Adrenal gland (tissue), 9 donors: ENCODE measurements at regions not wholly inside any gene's neighbourhood (a gene's known extent, or its start where the extent isn't known, plus 50 kb on each side); places are given as distances from the start of the nearest gene placed in this dataset.
A peak's percentile ranks its signal among the peaks of the same experiment; 100 is the strongest.

Experiments
- DNase-seq, 7 donors: peaks; one replicate each; pipeline ENCODE4 v3.0.0-alpha.2; 2019 to 2020
- H3K27ac ChIP-seq, 5 donors: fragments of 200-600 bp; sonication (generic) in 4 of 5; 1 replicate in 3 of 5; 2 replicates in 2 of 5; pipeline versions ENCODE4 v1.5.1 to v1.8.0; 2016 to 2020; ENCODE audit warnings: mild to moderate bottlenecking in 1 of 5
- H3K27me3 ChIP-seq: fragments of 200-600 bp; 2 replicates; pipeline ENCODE4 v1.8.0; 2021
- H3K36me3 ChIP-seq, 2 donors: fragments of 200-600 bp; replicated peaks in 1 of 2; 1 replicate in 1 of 2; 2 replicates in 1 of 2; pipeline versions ENCODE4 v1.5.1 to v1.8.0; 2018 to 2022
- H3K4me1 ChIP-seq, 2 donors: fragments of 200-600 bp; replicated peaks in 1 of 2; 1 replicate in 1 of 2; 2 replicates in 1 of 2; pipeline versions ENCODE4 v1.5.1 to v1.8.0; 2018 to 2021
- H3K4me3 ChIP-seq, 4 donors: fragments of 200-600 bp; sonication (generic) in 3 of 4; one replicate each; pipeline ENCODE4 v1.5.1; 2016 to 2018
- H3K9me3 ChIP-seq, 3 donors: fragments of 200-600 bp; sonication (generic) in 1 of 3; replicated peaks in 1 of 3; 1 replicate in 2 of 3; 2 replicates in 1 of 3; pipeline versions ENCODE4 v1.5.1 to v1.8.0; 2016 to 2021
- CTCF ChIP-seq, 6 experiments: fragments of 450-650 bp in 4 of 6; fragments of 200-600 bp in 2 of 6; sonication (generic) in 1 of 6; IDR thresholded peaks; 1 replicate in 5 of 6; 2 replicates in 1 of 6; pipeline versions ENCODE4 v1.5.1 to v1.8.0; 2016 to 2021; ENCODE audit warnings: antibody characterized with exemption in 6 of 6, mild to moderate bottlenecking in 2 of 6, moderate library complexity in 1 of 6
- POLR2A ChIP-seq, 2 donors: fragments of 450-650 bp; IDR thresholded peaks; one replicate each; pipeline ENCODE4 v1.6.1; 2017; ENCODE audit warnings: antibody characterized with exemption in 2 of 2, mild to moderate bottlenecking in 2 of 2, moderate library complexity in 1 of 2
- WGBS, 4 donors: extraction: QIAGEN DNeasy Blood & Tissue Kit in 2 of 4; methylation state at CpG; one replicate each; pipeline versions ENCODE4 v1.1.5 to v1.1.7; 2013 to 2017; 5-methylcytosine and 5-hydroxymethylcytosine counted together
- intact Hi-C, 2 donors: fragments of 100-400 bp; cut with DNase I; formaldehyde crosslinking; loops; one replicate each; pipeline versions ENCODE4 v1.14.1 to v1.15.0; 2022 to 2023
- donor health status: healthy with polysubstance abuse.
- donor health status: Bipolar disorder and iron deficiency.
- donor health status: DM: yes; HTN: yes; CAD: no.
- donor health status: DM: no; HTN: no; CAD: no.
- donor health status: DM: no; HTN: no; CAD: no.

- Histone ChIP-seq H3K9me3 (no peaks in the 10 kb centered on the region), H3K4me3 (no peak overlapping the region), H3K4me1 (no peaks in the 10 kb centered on the region), H3K27me3 (no peaks in the 10 kb centered on the region), H3K36me3 (no peaks in the 10 kb centered on the region), H3K27ac (no peak overlapping the region)
- WGBS, 4 donors = 67 to 81% (median 75%) methylated on average over 1 of the region's 1 CpG
- intact Hi-C loops = no loop called here
- no peak for DNase-seq
- no peak for TF ChIP-seq CTCF (IDR thresholded peaks at IDR 0.05)
Observed at GRCh38 chr4:157832596-157832995, 340.2 kb downstream of the GASK1B start.

GRCh38 chr4:157824021-157824420, 348.8 kb downstream of the GASK1B start:
- intact Hi-C loops = no loop called here
- H3K4me1 ChIP-seq = no peaks in the 10 kb centered on the region
- H3K27ac ChIP-seq = no peak overlapping the region
- no peaks in the 10 kb centered on the region for H3K36me3 ChIP-seq
- TF ChIP-seq CTCF (IDR thresholded peaks at IDR 0.05) (no peak), POLR2A (IDR thresholded peaks at IDR 0.05) (no peak)
- DNase-seq = no peak
- no peaks in the 10 kb centered on the region for H3K27me3 ChIP-seq
- no peak overlapping the region for H3K4me3 ChIP-seq
- WGBS, 4 donors = 92 to 98% (median 97%) methylated on average over 4 to 8 of the region's 8 CpGs
- H3K9me3 ChIP-seq = no peaks in the 10 kb centered on the region

GRCh38 chr4:157821814-157822213, 351.0 kb downstream of the GASK1B start:
- Histone ChIP-seq H3K4me1 (no peaks in the 10 kb centered on the region), H3K4me3 (no peak overlapping the region), H3K27me3 (no peaks in the 10 kb centered on the region), H3K27ac (no peak overlapping the region), H3K9me3 (no peaks in the 10 kb centered on the region), H3K36me3 (no peaks in the 10 kb centered on the region)
- no peak for TF ChIP-seq CTCF (IDR thresholded peaks at IDR 0.05)
- no peak for TF ChIP-seq POLR2A (IDR thresholded peaks at IDR 0.05)
- no peak for DNase-seq
- intact Hi-C loops = no loop called here
- 80 to 93% (median 92%) methylated on average over 2 to 15 of the region's 15 CpGs for WGBS, 4 donors

- Histone ChIP-seq H3K9me3 (no peaks in the 10 kb centered on the region), H3K4me1 (no peaks in the 10 kb centered on the region), H3K36me3 (no peaks in the 10 kb centered on the region), H3K27me3 (no peaks in the 10 kb centered on the region), H3K27ac (no peak overlapping the region), H3K4me3 (no peak overlapping the region)
- intact Hi-C loops = no loop called here
- peak in 2 of 7 donors; percentile 8 to 18 for DNase-seq
- WGBS, 4 donors = 39 to 80% (median 72%) methylated on average over 8 to 20 of the region's 20 CpGs
- TF ChIP-seq POLR2A (IDR thresholded peaks at IDR 0.05) = no peak
- no peak for TF ChIP-seq CTCF (IDR thresholded peaks at IDR 0.05)
Observed at GRCh38 chr4:157819693-157820464, 352.9 kb downstream of the GASK1B start.
